SK-MEL-5 (cell line): ENCODE measurements at regions not wholly inside any gene's neighbourhood (a gene's known extent, or its start where the extent isn't known, plus 50 kb on each side); places are given as distances from the start of the nearest gene placed in this dataset.

Experiments used
- DNase-seq: peaks from one replicate; pipeline ENCODE4 v3.0.0-alpha.2; 2016; ENCODE audit warnings: low read depth, low spot score
- in situ Hi-C: cut with HindIII; loops from 2 replicates; pipeline ENCODE4 v1.10.0; 2016; ENCODE audit warnings: low sequenced_read_pairs, high pct_unique_total_duplicates, low pct_unique_long_range_greater_than_20kb

GRCh38 chrX:11934089-11934488 is 176.1 kb downstream of the MSL3 start:
- DNase-seq = no peak
- in situ Hi-C loops = no loop called here

GRCh38 chrX:11941571-11941970 is 183.5 kb downstream of the MSL3 start:
- DNase-seq = no peak
- in situ Hi-C loops = no loop called here

GRCh38 chrX:11944501-11944900 is 186.5 kb downstream of the MSL3 start:
- DNase-seq = peak; percentile 69
- in situ Hi-C loops = no loop called here

GRCh38 chrX:11949291-11949690 is 189.0 kb upstream of the FRMPD4 start:
- DNase-seq = no peak
- in situ Hi-C loops = no loop called here

DNA sequence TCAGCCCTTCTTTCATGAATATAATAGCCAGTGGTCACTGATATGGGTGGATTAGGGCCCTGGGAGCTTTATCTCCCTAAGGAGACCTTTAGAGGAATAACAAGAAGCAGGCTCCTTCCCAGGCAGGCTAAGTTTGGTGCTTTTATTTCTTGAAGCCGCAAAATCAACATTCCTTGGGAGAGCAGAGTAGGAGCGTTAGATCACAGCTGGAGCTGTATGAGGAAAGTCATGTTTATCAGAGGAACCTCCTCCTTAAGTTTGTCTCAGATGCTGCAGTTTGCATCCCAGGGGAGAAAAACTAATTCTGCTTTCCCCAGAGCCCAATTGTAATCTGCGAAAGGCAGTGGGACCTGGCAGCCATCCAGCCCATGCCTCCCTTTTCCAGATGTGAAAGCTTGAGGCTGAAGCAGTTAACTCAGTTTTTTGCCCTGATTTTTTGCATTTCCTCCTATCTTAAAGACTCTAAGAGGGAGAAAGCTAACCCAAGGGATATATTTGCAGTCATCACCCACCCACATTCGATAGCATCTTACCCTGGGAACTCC is 186.0 kb upstream of the FRMPD4 start:
- in situ Hi-C loops = no loop called here
- no peak for DNase-seq

DNA sequence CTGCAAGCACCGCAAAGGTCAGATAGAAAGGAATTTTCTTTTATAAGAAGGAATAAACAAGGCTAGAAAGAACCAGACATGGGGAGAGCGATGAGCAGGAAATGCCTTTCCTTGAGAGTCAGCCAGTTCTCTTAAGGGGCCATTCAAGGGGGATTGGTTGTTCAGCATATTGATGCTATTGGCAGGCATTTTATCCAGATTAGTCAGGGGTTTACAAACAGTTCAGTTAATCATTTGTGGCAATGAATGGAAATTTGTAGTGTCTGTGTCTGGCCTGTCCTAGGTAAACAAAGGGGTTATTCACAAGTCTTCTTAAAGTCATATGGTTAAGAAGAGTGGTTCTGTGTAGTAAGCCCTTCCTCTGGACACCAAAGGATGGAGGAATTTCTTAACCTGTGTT is 184.7 kb upstream of the FRMPD4 start:
- in situ Hi-C loops = no loop called here

DNA sequence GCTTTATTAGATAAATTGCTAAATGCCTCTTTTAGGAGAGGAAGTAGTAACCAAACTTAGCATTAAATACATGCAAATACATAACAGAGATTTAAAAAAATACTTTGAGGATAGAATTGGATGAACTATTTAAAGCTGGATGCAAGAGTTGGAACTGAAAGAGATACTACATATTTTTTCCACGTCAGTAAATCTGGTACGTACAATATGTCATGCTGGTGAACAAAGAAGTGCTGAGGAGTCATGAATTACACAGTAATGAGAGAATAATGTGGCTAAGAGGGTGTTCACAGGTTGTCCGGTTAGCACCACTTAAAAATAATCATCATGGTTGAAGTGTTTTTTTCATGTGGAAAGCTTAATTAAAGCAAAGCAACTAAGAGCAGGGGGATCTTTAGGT is 184.1 kb upstream of the FRMPD4 start:
- in situ Hi-C loops = no loop called here

More for the DNA sequence above, 184.7 kb upstream of the FRMPD4 start:
- DNase-seq = peak; percentile 80

DNA sequence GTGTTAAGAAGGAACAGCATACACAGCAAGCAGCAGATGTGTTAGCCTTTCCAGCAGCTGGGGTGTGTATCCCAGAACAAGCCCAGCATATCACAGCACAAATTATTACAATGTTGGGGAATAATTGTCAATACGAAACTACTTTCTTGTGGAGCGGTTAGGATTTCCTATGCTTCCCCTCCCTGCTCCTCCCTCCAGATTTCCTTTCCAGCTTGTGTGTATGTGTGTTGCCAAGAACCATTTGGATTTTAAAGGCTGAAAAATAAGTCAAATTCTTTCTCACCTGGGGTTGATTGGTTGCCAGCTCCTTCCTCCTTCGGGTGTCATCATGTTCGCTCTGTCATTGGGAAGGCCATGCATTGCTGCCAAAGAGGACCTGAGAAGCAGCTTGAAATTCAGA is 178.2 kb upstream of the FRMPD4 start:
- no peak for DNase-seq
- in situ Hi-C loops = no loop called here

More for the DNA sequence above, 184.1 kb upstream of the FRMPD4 start:
- DNase-seq = no peak

GRCh38 chrX:11965436-11965835 is 172.8 kb upstream of the FRMPD4 start:
- in situ Hi-C loops = no loop called here
- DNase-seq = no peak

GRCh38 chrX:11967986-11968869 is 170.0 kb upstream of the FRMPD4 start:
- DNase-seq = no peak
- in situ Hi-C loops = no loop called here

DNA sequence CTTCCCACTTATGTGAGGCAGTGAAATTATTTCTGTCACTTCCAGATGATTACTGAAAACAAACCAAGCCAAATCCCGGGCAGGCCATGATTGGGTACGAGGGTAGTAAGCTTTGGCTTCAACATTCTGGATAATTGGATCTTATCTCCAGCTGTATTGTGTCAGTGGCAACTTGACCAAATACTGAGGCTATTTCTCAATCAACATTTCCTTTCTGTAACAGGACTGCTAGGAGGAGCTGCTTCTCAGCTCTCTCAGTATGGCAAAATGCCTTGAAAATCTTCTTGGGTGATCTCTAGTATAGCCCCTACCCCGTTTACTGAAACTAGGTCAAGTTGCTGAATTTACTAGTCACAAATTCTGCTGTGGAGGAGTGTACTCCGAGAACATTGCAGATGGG is 169.3 kb upstream of the FRMPD4 start:
- no peak for DNase-seq
- in situ Hi-C loops = no loop called here

DNA sequence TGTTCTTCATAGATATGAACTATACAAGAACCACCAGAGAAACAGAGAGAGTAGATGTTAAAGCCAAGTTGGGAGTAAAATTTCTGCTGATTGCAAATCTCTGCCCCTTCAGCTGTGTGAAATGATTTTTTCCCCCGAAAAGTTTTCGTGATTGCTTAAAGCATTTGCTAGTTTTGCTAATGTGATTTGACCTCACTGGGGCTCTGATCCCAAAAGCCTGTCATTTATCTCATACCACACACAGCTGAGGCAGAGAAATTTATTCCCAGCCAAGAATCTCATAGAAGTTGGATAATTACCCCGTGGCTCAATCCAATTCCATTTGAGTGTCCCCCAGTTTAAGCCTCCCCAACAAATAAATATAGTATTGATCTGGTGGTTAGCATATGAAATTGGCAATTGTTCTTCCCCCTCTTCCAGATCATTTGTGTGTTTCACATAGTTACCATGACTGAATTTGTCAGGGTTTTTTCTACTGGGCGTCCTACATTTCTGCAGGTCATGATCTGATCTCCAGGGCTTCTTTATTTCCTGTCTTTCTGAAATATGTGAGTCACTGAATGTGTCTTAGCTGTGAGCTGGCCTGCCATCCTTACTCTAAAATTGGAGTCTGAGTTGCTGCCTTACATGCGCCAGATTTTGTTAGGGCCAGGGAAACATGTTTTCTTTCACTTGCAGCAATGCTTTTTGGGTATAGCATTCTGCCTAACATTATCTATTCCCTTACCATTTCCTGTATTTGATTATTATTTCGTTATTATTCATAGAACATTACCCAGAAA is 167.5 kb upstream of the FRMPD4 start:
- DNase-seq = no peak
- in situ Hi-C loops = no loop called here

DNA sequence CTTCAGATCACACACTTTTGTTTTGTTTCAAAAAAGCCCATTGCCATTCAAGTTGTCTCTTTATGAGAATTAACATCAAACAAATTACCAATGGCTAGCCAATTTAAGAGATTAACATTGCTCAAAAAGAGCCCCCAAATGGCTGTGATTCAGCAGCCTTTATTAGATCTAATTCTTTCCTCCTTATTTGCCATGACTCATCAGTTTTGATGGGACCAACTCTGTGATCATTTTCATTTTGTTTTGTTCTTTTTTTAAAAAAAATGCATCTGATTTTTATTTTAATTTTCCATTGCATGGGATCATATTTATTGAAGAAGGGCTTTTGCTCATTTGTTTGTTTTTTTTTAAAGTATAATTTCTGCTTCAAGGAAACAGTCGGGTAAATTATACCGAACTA is 161.6 kb upstream of the FRMPD4 start:
- DNase-seq = no peak
- in situ Hi-C loops = no loop called here

- in situ Hi-C loops = no loop called here
- DNase-seq = no peak
Measured at GRCh38 chrX:11992271-11992670, 146.0 kb upstream of the FRMPD4 start.

DNA sequence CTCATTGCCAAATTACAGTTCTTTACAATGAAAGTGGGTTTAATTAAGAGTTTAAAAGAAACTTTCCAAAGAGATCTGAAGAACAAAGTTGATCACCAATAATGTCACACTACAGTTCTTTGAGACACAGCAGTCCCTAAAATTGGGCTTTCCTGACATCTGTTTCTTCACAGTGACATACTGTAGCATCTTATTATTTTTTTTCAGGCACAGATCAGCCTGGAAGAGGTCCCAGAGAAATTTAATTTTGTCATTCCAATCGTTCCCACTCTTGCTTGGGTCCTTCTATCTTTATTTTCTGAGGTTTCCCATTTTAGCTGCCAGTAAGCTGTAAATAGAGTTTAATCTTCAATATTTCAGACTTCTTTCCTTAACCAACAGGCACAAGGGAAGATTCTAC is 143.1 kb upstream of the FRMPD4 start:
- in situ Hi-C loops = no loop called here
- no peak for DNase-seq

- in situ Hi-C loops = no loop called here
- DNase-seq = no peak
Measured at GRCh38 chrX:11996810-11997209, 141.5 kb upstream of the FRMPD4 start.

DNA sequence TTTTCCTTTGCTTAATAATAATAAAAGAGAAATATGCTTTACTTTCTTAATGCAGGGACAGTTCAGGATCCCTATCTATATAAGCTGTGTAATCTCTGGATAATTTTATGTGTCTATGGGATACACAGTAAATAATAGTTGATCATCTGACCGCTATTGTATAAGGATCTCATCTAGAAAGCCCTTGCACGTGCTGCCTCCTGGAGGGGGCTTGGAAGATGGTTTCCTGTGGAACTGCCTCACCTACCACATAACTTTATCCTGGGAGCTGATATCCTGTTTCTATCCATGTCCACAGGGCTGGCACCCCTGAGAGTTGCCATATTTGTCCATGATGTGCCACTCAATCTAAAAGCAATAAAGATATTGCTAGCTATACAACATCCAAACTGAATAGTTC is 139.3 kb upstream of the FRMPD4 start:
- DNase-seq = no peak
- in situ Hi-C loops = no loop called here

- no peak for DNase-seq
- in situ Hi-C loops = no loop called here
Measured at GRCh38 chrX:12002876-12003275, 135.4 kb upstream of the FRMPD4 start.

DNA sequence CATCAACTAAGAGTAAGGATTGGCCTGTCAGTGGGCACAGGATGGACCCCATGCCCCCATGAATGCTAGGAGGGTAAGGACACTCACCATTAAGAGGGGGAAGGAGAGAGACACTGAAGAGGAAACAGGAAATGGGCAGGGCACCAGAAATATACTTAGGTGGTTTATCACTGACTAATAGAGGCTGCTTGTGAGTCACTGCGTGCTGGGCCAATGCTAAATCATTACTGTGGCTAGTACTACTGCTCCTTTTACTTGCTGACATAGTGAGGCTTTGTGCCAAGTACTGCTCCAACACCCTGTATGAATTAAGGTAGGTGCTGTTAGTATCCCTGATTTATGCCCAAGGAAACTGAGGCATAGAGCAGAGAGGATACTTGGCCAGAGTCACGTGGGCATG is 130.4 kb upstream of the FRMPD4 start:
- in situ Hi-C loops = no loop called here
- no peak for DNase-seq
